Effector memory CD4-positive, alpha-beta T cell (primary cell): ENCODE measurements at regions not wholly inside any gene's neighbourhood (a gene's known extent, or its start where the extent isn't known, plus 50 kb on each side); places are given as distances from the start of the nearest gene placed in this dataset.
"Not testable (repeated sequence)": the region's sequence is repeated elsewhere in the genome, so short reads cannot be mapped to it uniquely, and the experiment has no call there.

Experiments
- DNase-seq, 3 donors: peaks; one replicate each; pipeline ENCODE4 v3.0.0-alpha.2; 2020
- H3K27ac ChIP-seq: 2 replicates; pipeline ENCODE4 v1.7.0; 2013; ENCODE audit warnings: mild to moderate bottlenecking, low read length, moderate library complexity; ENCODE audit not compliant: insufficient read depth, poor library complexity, severe bottlenecking
- H3K27me3 ChIP-seq: replicated peaks from 2 replicates; pipeline ENCODE4 v1.7.0; 2013; ENCODE audit warnings: mild to moderate bottlenecking, low read length; ENCODE audit not compliant: insufficient read depth, control insufficient read depth, poor library complexity, severe bottlenecking
- H3K36me3 ChIP-seq: 2 replicates; pipeline ENCODE4 v1.7.0; 2013; ENCODE audit warnings: mild to moderate bottlenecking, low read length, moderate library complexity; ENCODE audit not compliant: control insufficient read depth, insufficient read depth
- H3K4me1 ChIP-seq: 2 replicates; pipeline ENCODE4 v1.7.0; 2013; ENCODE audit warnings: low read length, mild to moderate bottlenecking; ENCODE audit not compliant: control insufficient read depth, insufficient read depth, poor library complexity, severe bottlenecking
- H3K4me3 ChIP-seq: 2 replicates; pipeline ENCODE4 v1.7.0; 2013; ENCODE audit warnings: low read length, low read depth, mild to moderate bottlenecking; ENCODE audit not compliant: insufficient read depth, poor library complexity, severe bottlenecking
- H3K9me3 ChIP-seq: 2 replicates; pipeline ENCODE4 v1.7.0; 2013; ENCODE audit warnings: mild to moderate bottlenecking, low read length, moderate library complexity; ENCODE audit not compliant: control insufficient read depth

DNA sequence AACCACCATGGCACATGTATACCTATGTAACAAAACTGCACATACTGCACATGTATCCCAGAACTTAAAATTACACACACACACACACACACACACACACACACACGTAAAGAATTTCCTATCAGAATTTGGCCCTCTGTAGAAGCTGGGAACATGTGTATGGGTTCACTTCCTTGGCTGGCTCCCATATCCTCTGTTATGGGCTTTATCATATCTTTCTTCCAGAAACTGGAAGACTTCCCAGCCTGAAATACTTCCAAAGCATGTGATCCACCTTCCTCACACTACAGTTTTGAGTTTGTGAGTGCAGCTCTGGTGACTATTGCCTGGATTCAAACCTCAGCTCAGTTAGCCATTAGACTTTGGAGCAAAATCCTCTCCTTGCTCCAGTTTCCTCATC is 78.6 kb upstream of the GDNF start:
- H3K36me3 ChIP-seq: no peaks in the 10 kb centered on the region
- H3K9me3 ChIP-seq: no peaks in the 10 kb centered on the region
- no peak overlapping the region for H3K27ac ChIP-seq
- H3K4me3 ChIP-seq: no peak overlapping the region
- no peaks in the 10 kb centered on the region for H3K27me3 ChIP-seq
- no peaks in the 10 kb centered on the region for H3K4me1 ChIP-seq
- no peak for DNase-seq

DNA sequence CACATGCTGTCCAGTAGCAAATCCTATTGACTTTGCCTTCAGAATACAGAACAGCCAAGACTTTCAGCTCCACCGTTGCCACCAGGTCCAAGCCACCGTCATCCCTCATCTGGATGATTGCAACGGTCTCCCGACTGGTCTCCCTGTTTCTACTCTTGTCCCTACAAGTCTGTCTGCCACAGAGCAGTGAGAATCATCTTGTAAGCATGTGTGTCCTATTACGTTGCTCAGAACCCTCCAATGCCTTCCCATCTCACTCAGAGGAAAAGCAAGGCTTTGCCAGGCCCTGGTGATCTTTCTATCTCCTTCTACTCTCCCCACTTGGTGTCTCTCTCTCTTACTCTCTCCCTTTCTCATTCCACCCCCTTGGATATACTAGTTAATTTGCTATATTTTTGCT is 76.7 kb upstream of the GDNF start:
- no peaks in the 10 kb centered on the region for H3K9me3 ChIP-seq
- no peak for DNase-seq
- no peak overlapping the region for H3K4me3 ChIP-seq
- no peaks in the 10 kb centered on the region for H3K27me3 ChIP-seq
- H3K27ac ChIP-seq: no peak overlapping the region
- H3K36me3 ChIP-seq: no peaks in the 10 kb centered on the region
- no peaks in the 10 kb centered on the region for H3K4me1 ChIP-seq

GRCh38 chr5:37915097-37915736 is 75.4 kb upstream of the GDNF start:
- no peaks in the 10 kb centered on the region for H3K36me3 ChIP-seq
- H3K4me1 ChIP-seq: no peaks in the 10 kb centered on the region
- no peak overlapping the region for H3K27ac ChIP-seq
- DNase-seq: no peak
- H3K27me3 ChIP-seq: no peaks in the 10 kb centered on the region
- no peak overlapping the region for H3K4me3 ChIP-seq
- no peaks in the 10 kb centered on the region for H3K9me3 ChIP-seq

DNA sequence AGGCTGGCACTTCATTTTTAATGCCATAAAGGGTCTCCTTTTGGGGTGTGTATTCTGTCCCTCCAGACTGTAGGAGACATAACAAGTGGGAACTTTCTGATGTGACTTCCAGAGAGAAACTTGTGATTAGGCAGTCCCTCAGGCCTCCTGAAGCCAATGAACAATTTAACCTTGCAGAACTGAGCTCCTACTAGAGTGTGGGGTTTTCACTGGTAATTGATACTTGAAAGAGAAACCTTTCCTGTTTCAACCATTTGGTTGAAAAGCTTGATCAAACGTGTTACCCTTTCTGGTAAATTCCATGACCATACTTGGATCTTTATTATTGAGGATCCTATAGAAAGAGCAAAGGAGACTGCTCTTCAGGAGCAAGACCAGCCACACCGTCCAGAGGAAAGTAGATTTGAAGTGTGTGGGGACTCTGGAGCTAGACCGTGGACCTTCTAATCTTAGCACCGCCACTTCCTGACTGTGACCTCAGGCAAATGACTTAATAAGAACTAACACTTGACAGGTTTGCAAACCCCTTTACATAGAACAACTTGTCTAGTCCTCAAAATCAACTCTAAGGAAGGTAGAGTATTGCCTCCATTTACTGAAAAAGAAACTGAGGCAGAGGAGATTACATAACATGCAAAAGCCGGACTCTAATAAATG is 69.9 kb upstream of the GDNF start:
- not testable (repeated sequence) for H3K9me3 ChIP-seq, H3K4me1 ChIP-seq, H3K27me3 ChIP-seq, H3K4me3 ChIP-seq, H3K27ac ChIP-seq, H3K36me3 ChIP-seq, DNase-seq

DNA sequence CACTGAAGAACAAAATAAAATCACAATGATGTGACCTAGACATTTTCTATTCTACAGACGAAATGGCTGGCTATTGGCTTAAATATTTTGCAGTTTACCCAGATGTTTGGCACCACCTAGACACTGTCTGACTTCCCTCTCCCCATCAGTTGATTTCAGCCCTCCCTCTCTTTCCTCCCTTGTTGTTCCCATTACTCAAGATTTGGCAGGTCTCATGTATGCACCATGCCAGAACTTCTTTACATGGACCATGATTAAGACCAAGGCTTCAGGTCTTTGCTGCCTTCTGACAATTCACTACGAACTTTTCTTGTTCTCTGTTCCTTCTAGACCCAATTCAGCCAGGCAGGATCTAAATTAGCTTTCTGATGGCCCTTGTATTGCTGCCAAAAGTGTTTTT is 66.6 kb upstream of the GDNF start:
- Histone ChIP-seq H3K4me3 (no peak overlapping the region), H3K27me3 (no peaks in the 10 kb centered on the region), H3K9me3 (no peaks in the 10 kb centered on the region), H3K36me3 (no peaks in the 10 kb centered on the region), H3K27ac (no peak overlapping the region), H3K4me1 (no peaks in the 10 kb centered on the region)
- no peak for DNase-seq

GRCh38 chr5:37905230-37905629 is 65.4 kb upstream of the GDNF start:
- H3K9me3 ChIP-seq: no peaks in the 10 kb centered on the region
- H3K27me3 ChIP-seq: no peaks in the 10 kb centered on the region
- H3K36me3 ChIP-seq: no peaks in the 10 kb centered on the region

DNA sequence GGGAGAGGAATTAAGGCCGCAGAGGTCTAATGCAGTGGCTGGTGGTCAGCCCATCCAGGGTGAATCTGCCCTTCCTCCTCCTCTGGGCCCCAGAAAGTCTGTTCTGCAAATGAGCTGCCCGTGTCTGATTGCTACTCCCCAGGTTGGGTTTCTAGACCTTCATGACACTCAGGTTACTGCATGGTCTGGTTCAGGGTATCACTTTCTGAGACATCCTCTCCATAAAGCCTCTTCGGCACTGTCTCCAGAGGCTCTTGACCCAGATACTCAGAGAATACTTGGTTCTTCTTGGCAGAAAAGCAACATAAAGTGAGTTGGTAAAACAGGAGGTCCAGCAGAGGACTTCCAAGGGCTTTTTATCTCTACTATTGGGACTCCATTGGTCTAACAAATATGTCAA is 62.5 kb upstream of the GDNF start:
- H3K36me3 ChIP-seq: no peaks in the 10 kb centered on the region
- DNase-seq: no peak
- H3K27ac ChIP-seq: no peak overlapping the region
- H3K27me3 ChIP-seq: no peaks in the 10 kb centered on the region
- H3K9me3 ChIP-seq: no peaks in the 10 kb centered on the region
- no peaks in the 10 kb centered on the region for H3K4me1 ChIP-seq
- no peak overlapping the region for H3K4me3 ChIP-seq

More at GRCh38 chr5:37905230-37905629, 65.4 kb upstream of the GDNF start:
- DNase-seq: no peak
- H3K4me3 ChIP-seq: no peak overlapping the region
- H3K27ac ChIP-seq: no peak overlapping the region
- H3K4me1 ChIP-seq: no peaks in the 10 kb centered on the region

GRCh38 chr5:37900692-37901091 is 60.9 kb upstream of the GDNF start:
- Histone ChIP-seq H3K9me3 (no peaks in the 10 kb centered on the region), H3K4me3 (no peak overlapping the region), H3K27me3 (no peaks in the 10 kb centered on the region), H3K27ac (no peak overlapping the region), H3K36me3 (no peaks in the 10 kb centered on the region), H3K4me1 (no peaks in the 10 kb centered on the region)
- no peak for DNase-seq

DNA sequence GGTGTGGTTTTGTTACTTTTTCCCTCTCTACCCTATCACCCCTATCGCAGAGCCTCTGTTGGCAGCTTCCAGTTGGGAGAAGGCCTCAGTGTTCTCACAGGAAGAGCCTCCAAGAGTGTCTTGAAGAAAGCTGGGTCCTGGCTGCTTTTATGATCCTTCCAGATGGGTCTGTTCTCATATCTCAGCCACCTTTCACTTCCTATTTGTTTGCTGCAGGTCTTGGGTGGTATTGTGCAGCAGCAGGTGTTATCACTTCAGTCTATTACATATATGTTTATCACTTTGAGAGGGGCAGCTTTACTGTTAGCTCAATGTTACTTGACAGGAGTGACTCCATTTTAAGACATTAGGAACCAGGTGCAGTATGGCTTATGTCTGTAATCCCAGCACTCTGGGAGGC is 59.2 kb upstream of the GDNF start:
- no peak overlapping the region for H3K27ac ChIP-seq
- H3K4me3 ChIP-seq: no peak overlapping the region
- no peak for DNase-seq
- H3K4me1 ChIP-seq: no peaks in the 10 kb centered on the region
- no peaks in the 10 kb centered on the region for H3K27me3 ChIP-seq
- no peaks in the 10 kb centered on the region for H3K9me3 ChIP-seq
- H3K36me3 ChIP-seq: no peaks in the 10 kb centered on the region

- Histone ChIP-seq H3K9me3 (no peaks in the 10 kb centered on the region), H3K36me3 (no peaks in the 10 kb centered on the region), H3K27ac (no peak overlapping the region), H3K27me3 (no peaks in the 10 kb centered on the region), H3K4me1 (no peaks in the 10 kb centered on the region), H3K4me3 (no peak overlapping the region)
- DNase-seq: no peak
Measured at GRCh38 chr5:37896159-37896558, 56.3 kb upstream of the GDNF start.
